HEK293T (cell line): ENCODE measurements at regions not wholly inside any gene's neighbourhood (a gene's known extent, or its start where the extent isn't known, plus 50 kb on each side); places are given as distances from the start of the nearest gene placed in this dataset.

Experiments
- BHLHE40 ChIP-seq: fragments of 450-650 bp; IDR thresholded peaks from 2 replicates; pipeline ENCODE4 v1.6.1; 2016; ENCODE audit warnings: mild to moderate bottlenecking, moderate library complexity, borderline replicate concordance
- FOXK2 ChIP-seq: fragments of 450-650 bp; IDR thresholded peaks from 2 replicates; pipeline ENCODE4 v1.6.1; 2016; ENCODE audit warnings: mild to moderate bottlenecking
- FOXM1 ChIP-seq: fragments of 450-650 bp; IDR thresholded peaks from 2 replicates; pipeline ENCODE4 v1.6.1; 2017; ENCODE audit warnings: mild to moderate bottlenecking, borderline replicate concordance
- LEF1 ChIP-seq: fragments of 450-650 bp; IDR thresholded peaks from 2 replicates; pipeline ENCODE4 v1.6.1; 2017; ENCODE audit warnings: mild to moderate bottlenecking, borderline replicate concordance
- NFRKB ChIP-seq: fragments of 450-650 bp; IDR thresholded peaks from 2 replicates; pipeline ENCODE4 v1.6.1; 2016; ENCODE audit warnings: mild to moderate bottlenecking, moderate library complexity
- SP1 ChIP-seq: fragments of 450-650 bp; IDR thresholded peaks from 2 replicates; pipeline ENCODE4 v1.6.1; 2017
- SUZ12 ChIP-seq: fragments of 450-650 bp; IDR thresholded peaks from 2 replicates; pipeline ENCODE4 v1.6.1; 2016; ENCODE audit warnings: mild to moderate bottlenecking
- TARDBP ChIP-seq: fragments of 450-650 bp; IDR thresholded peaks from 2 replicates; pipeline ENCODE4 v1.6.1; 2016
- TF ChIP-seq, protein P1 (sequence below): fragments of 450-650 bp; IDR thresholded peaks from 2 replicates; pipeline ENCODE4 v1.6.1; 2016

DNA sequence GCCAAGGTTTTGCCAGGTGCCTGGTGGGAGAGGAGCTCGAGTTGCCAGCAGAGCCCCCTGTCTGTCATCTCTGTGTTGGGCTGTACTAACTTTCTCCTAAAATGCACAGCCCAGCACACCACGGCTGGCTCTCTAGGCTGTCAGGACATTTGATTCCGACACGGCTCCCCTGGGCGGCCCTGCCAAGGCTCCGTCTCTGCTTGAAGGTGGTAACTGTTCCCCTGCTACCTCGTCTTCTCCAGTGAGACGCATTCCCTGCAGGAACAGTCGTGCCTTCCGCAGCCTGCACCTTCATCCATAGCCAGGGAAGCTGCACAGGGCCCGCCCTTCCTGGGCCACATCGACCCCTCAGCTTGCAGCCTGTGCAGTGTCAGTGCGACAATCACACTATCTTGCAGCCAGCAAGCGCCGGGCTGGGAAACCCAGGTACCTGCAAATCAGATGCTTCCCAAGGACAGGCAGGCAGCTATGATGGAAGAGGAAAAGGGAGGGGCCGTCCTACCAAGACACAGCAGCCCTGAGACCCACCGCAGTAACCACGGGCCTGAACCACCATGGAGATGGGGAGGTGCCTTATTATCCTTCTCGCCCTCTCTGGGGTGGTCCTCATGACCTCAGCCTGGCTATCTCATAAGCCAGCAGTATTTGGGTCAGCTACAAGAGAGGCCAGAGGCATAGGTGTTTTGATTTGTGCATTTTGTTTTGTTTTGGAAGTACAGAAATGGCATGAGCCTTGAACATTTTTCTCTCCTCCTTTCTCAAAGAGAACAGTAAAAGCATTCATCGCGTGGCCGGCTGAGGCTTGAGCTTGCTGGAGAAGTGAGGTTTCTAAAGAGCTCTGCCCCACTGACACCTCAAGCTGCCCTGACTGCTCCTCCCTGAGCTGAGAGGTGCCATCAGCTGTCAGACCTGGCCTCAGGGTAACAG, 361.7 kb upstream of the TNRC6C start:
- TF ChIP-seq TARDBP: no peak
- TF ChIP-seq, protein P1, sequence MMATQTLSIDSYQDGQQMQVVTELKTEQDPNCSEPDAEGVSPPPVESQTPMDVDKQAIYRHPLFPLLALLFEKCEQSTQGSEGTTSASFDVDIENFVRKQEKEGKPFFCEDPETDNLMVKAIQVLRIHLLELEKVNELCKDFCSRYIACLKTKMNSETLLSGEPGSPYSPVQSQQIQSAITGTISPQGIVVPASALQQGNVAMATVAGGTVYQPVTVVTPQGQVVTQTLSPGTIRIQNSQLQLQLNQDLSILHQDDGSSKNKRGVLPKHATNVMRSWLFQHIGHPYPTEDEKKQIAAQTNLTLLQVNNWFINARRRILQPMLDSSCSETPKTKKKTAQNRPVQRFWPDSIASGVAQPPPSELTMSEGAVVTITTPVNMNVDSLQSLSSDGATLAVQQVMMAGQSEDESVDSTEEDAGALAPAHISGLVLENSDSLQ: no peak
- TF ChIP-seq SP1: no peak
- no peak for TF ChIP-seq SUZ12
- TF ChIP-seq FOXK2: no peak
- no peak for TF ChIP-seq BHLHE40
- TF ChIP-seq LEF1: no peak
- no peak for TF ChIP-seq FOXM1
- TF ChIP-seq NFRKB: no peak
